GM21360 (cell line): ENCODE measurements at regions not wholly inside any gene's neighbourhood (a gene's known extent, or its start where the extent isn't known, plus 50 kb on each side); places are given as distances from the start of the nearest gene placed in this dataset.
"Not testable (repeated sequence)": the region's sequence is repeated elsewhere in the genome, so short reads cannot be mapped to it uniquely, and the experiment has no call there.

Source experiments
- ATAC-seq: cut with Tn5 transposase; IDR thresholded peaks from one replicate; pipeline ENCODE4 v1.9.1; 2021; ENCODE audit warnings: mild to moderate bottlenecking, moderate library complexity; ENCODE audit not compliant: unreplicated experiment

- no peak for ATAC-seq
These were observed 51.1 kb upstream of the ROPN1 start for GRCh38 chr3:124043023-124043422.

GRCh38 chr3:124044956-124045355 is 53.0 kb upstream of the ROPN1 start:
- no peak for ATAC-seq

GRCh38 chr3:124048967-124049798 is 57.3 kb upstream of the ROPN1 start:
- no peak for ATAC-seq

- ATAC-seq: no peak
These were observed 59.7 kb upstream of the ROPN1 start for GRCh38 chr3:124051636-124052035.

GRCh38 chr3:124053871-124054270 is 61.9 kb upstream of the ROPN1 start:
- no peak for ATAC-seq

GRCh38 chr3:124056846-124057245 is 64.9 kb upstream of the ROPN1 start:
- ATAC-seq: no peak

- ATAC-seq: no peak
These were observed 65.5 kb upstream of the ROPN1 start for GRCh38 chr3:124057420-124057819.

GRCh38 chr3:124059580-124059979 is 67.7 kb upstream of the ROPN1 start:
- no peak for ATAC-seq

GRCh38 chr3:124063197-124063909 is 71.4 kb upstream of the ROPN1 start:
- ATAC-seq: no peak

- no peak for ATAC-seq
These were observed 72.1 kb upstream of the ROPN1 start for GRCh38 chr3:124064050-124064449.

GRCh38 chr3:124066543-124066942 is 74.6 kb upstream of the ROPN1 start:
- ATAC-seq: not testable (repeated sequence)

- not testable (repeated sequence) for ATAC-seq
These were observed 77.8 kb upstream of the ROPN1 start for GRCh38 chr3:124069706-124070105.

- ATAC-seq: not testable (repeated sequence)
These were observed 83.2 kb upstream of the ROPN1 start for GRCh38 chr3:124075090-124075489.

- no peak for ATAC-seq
These were observed 83.8 kb upstream of the ROPN1 start for GRCh38 chr3:124075753-124076152.

- no peak for ATAC-seq
These were observed 84.3 kb upstream of the ROPN1 start for GRCh38 chr3:124076235-124076634.

- ATAC-seq: no peak
These were observed 87.3 kb upstream of the ROPN1 start for GRCh38 chr3:124078953-124079911.

GRCh38 chr3:124079912-124080276 is 88.0 kb upstream of the ROPN1 start:
- no peak for ATAC-seq

GRCh38 chr3:124082343-124082742 is 90.4 kb upstream of the ROPN1 start:
- no peak for ATAC-seq

- ATAC-seq: no peak
These were observed 92.3 kb upstream of the ROPN1 start for GRCh38 chr3:124084022-124084881.

- ATAC-seq: no peak
These were observed 96.9 kb upstream of the ROPN1 start for GRCh38 chr3:124088801-124089200.
